Tibial nerve (tissue), 4 donors: ENCODE measurements at regions not wholly inside any gene's neighbourhood (a gene's known extent, or its start where the extent isn't known, plus 50 kb on each side); places are given as distances from the start of the nearest gene placed in this dataset.

Experiments
- CTCF ChIP-seq, 5 experiments: fragments of 200-600 bp in 3 of 5; fragments of 450-650 bp in 2 of 5; sonication (generic) in 3 of 5; IDR thresholded peaks; one replicate each; pipeline ENCODE4 v1.5.1; 2016 to 2019; ENCODE audit warnings: antibody characterized with exemption in 5 of 5, mild to moderate bottlenecking in 3 of 5, moderate library complexity in 2 of 5
- EP300 ChIP-seq, 2 donors: sonication (generic); formaldehyde crosslinking; IDR thresholded peaks; one replicate each; pipeline ENCODE4 v1.6.1; 2017; ENCODE audit warnings: antibody characterized with exemption in 2 of 2, mild to moderate bottlenecking in 1 of 2
- POLR2A ChIP-seq, 2 donors: fragments of 450-650 bp; IDR thresholded peaks; one replicate each; pipeline ENCODE4 v1.6.1; 2017; ENCODE audit warnings: antibody characterized with exemption in 2 of 2, mild to moderate bottlenecking in 2 of 2, moderate library complexity in 2 of 2

- TF ChIP-seq EP300 (IDR thresholded peaks at IDR 0.05) (no peak), CTCF (IDR thresholded peaks at IDR 0.05) (no peak), POLR2A (IDR thresholded peaks at IDR 0.05) (no peak)
Measured at GRCh38 chr1:191971447-191971846, 186.8 kb upstream of the RGS18 start.
